ENCODE measurements at regions not wholly inside any gene's neighbourhood (a gene's known extent, or its start where the extent isn't known, plus 50 kb on each side); places are given as distances from the start of the nearest gene placed in this dataset.

DNA sequence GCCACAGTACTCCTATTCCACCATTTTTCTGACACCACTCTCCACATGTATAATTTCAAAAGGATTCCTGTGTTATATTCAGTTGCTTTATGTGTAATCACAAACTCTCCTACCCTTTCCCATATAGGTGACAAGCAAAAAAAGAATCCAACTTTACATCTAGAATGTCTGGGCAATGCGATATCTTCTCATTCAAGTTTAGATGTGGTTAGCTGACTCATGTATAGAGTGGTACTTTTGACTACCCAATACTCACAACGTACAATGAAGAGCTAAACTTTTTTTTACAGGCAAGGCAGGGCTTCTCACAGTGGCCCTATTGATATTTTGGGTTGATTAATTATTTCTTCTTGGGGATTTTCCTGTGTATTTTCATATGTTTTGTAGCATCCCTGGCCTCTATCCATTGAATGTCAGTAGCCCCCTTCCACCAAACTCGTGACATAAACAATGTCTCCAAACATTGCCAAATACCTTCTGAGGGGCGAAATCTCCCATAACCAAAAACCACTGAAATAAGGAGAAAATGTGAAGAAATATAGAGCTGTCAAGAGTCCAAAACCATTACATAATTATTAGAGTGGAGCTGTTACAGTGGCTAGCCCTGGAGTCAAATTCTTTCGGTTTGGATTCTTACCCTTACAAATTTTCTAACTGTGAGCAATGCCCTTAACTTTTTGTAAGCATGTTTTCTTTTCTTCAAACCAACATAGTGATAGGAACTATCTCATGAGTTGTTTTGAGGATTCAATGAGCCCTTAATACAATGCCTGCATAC is 342.6 kb downstream of the NSUN3 start:
- TF ChIP-seq POLR2AphosphoS5 (IDR thresholded peaks at IDR 0.05; ENCODE audit: borderline replicate concordance, low read depth, low read length) (no peak), EZH2 (IDR thresholded peaks at IDR 0.05) (no peak)

Measured in SK-N-MC (cell line).